GM23338 (cell line): ENCODE measurements at regions not wholly inside any gene's neighbourhood (a gene's known extent, or its start where the extent isn't known, plus 50 kb on each side); places are given as distances from the start of the nearest gene placed in this dataset.

ENCODE experiments used
- ATAC-seq: fragments of 200-7000 bp; cut with Tn5 transposase; 3 replicates; pipeline ENCODE4 v1.9.1; 2020
- DNase-seq: peaks from one replicate; pipeline ENCODE4 v3.0.0-alpha.2; 2015; ENCODE audit warnings: low spot score
- H2AFZ ChIP-seq: fragments of 200-600 bp; sonication (generic); 2 replicates; pipeline ENCODE4 v1.8.0; 2016; ENCODE audit warnings: antibody characterized with exemption, mild to moderate bottlenecking, moderate library complexity
- H3F3A ChIP-seq: fragments of 200-600 bp; sonication (generic); replicated peaks from 2 replicates; pipeline ENCODE4 v1.8.0; 2017; ENCODE audit warnings: antibody characterized with exemption, mixed run types, low read depth
- H3K27ac ChIP-seq: fragments of 200-600 bp; sonication (generic); 2 replicates; pipeline ENCODE4 v1.6.1; 2016; ENCODE audit warnings: low read depth
- H3K27me3 ChIP-seq: fragments of 200-600 bp; sonication (generic); 2 replicates; pipeline ENCODE4 v1.8.0; 2016; ENCODE audit warnings: mild to moderate bottlenecking, mixed run types, moderate library complexity; ENCODE audit not compliant: insufficient read depth
- H3K36me3 ChIP-seq: fragments of 200-600 bp; sonication (generic); 2 replicates; pipeline ENCODE4 v1.8.0; 2016; ENCODE audit warnings: mild to moderate bottlenecking; ENCODE audit not compliant: insufficient read depth
- H3K4me1 ChIP-seq: fragments of 200-600 bp; sonication (generic); 2 replicates; pipeline ENCODE4 v1.8.0; 2016; ENCODE audit warnings: mild to moderate bottlenecking, moderate library complexity; ENCODE audit not compliant: insufficient read depth
- H3K4me2 ChIP-seq: fragments of 200-600 bp; sonication (generic); 2 replicates; pipeline ENCODE4 v1.7.1; 2017; ENCODE audit warnings: mixed run types
- H3K4me3 ChIP-seq: fragments of 200-600 bp; sonication (generic); 2 replicates; pipeline ENCODE4 v1.6.1; 2016; ENCODE audit warnings: mixed run types
- H3K79me2 ChIP-seq: fragments of 200-600 bp; sonication (generic); replicated peaks from 2 replicates; pipeline ENCODE4 v1.8.0; 2017; ENCODE audit warnings: mild to moderate bottlenecking; ENCODE audit not compliant: insufficient read depth
- H3K9me2 ChIP-seq: fragments of 200-600 bp; sonication (generic); 2 replicates; pipeline ENCODE4 v1.8.0; 2017; ENCODE audit not compliant: insufficient read depth
- H4K20me1 ChIP-seq: fragments of 200-600 bp; sonication (generic); replicated peaks from 2 replicates; pipeline ENCODE4 v1.8.0; 2017; ENCODE audit warnings: mild to moderate bottlenecking; ENCODE audit not compliant: insufficient read depth
- H3K27ac Mint-ChIP-seq: 2 replicates; pipeline ENCODE4 v1.8.0; 2020; ENCODE audit warnings: inconsistent platforms, mild to moderate bottlenecking, moderate library complexity, mixed read lengths
- H3K27me3 Mint-ChIP-seq: 3 replicates; pipeline ENCODE4 v1.8.0; 2022; ENCODE audit warnings: low read depth, mild to moderate bottlenecking, moderate library complexity, mixed read lengths, inconsistent platforms; ENCODE audit not compliant: insufficient read depth, poor library complexity
- H3K36me3 Mint-ChIP-seq: 3 replicates; pipeline ENCODE4 v1.8.0; 2021; ENCODE audit warnings: low read depth, mild to moderate bottlenecking, inconsistent platforms, moderate library complexity, mixed read lengths
- H3K4me1 Mint-ChIP-seq: 3 replicates; pipeline ENCODE4 v1.8.0; 2020; ENCODE audit warnings: mild to moderate bottlenecking, inconsistent platforms, mixed read lengths
- H3K4me3 Mint-ChIP-seq: 3 replicates; pipeline ENCODE4 v1.8.0; 2021; ENCODE audit warnings: moderate library complexity, mild to moderate bottlenecking, inconsistent platforms, mixed read lengths
- H3K9me3 Mint-ChIP-seq: 3 replicates; pipeline ENCODE4 v1.8.0; 2020; ENCODE audit warnings: moderate library complexity, mild to moderate bottlenecking, inconsistent platforms, mixed read lengths
- CREB1 ChIP-seq: fragments of 250-450 bp; sonication (Bioruptor Pico); IDR thresholded peaks from 2 replicates; pipeline ENCODE4 v1.5.0; 2020; ENCODE audit warnings: low read depth, mild to moderate bottlenecking, moderate library complexity
- CTCF ChIP-seq, 2 experiments: fragments of 200-600 bp in 1 of 2; sonication (generic) in 1 of 2; conservative IDR thresholded peaks; 2 replicates each; pipeline versions ENCODE4 v1.5.1 to v1.6.1; 2016 to 2017; ENCODE audit warnings: antibody characterized with exemption in 2 of 2, low read depth in 2 of 2, mild to moderate bottlenecking in 2 of 2, moderate library complexity in 1 of 2
- EZH2 ChIP-seq: fragments of 200-600 bp; sonication (generic); IDR thresholded peaks from one replicate; pipeline ENCODE4 v1.8.0; 2017; ENCODE audit warnings: antibody characterized with exemption, mild to moderate bottlenecking, low read depth; ENCODE audit not compliant: unreplicated experiment
- EZH2phosphoT487 ChIP-seq: fragments of 200-600 bp; sonication (generic); IDR thresholded peaks from one replicate; pipeline ENCODE4 v1.8.1; 2018; ENCODE audit warnings: antibody characterized with exemption; ENCODE audit not compliant: unreplicated experiment
- JUNB ChIP-seq: IDR thresholded peaks from one replicate; pipeline ENCODE4 v1.6.1; 2016; ENCODE audit warnings: antibody characterized with exemption; ENCODE audit not compliant: unreplicated experiment
- NANOG ChIP-seq: IDR thresholded peaks from 2 replicates; pipeline ENCODE4 v1.6.1; 2016; ENCODE audit warnings: antibody characterized with exemption, borderline replicate concordance
- POLR2AphosphoS5 ChIP-seq: IDR thresholded peaks from 2 replicates; pipeline ENCODE4 v1.6.1; 2016; ENCODE audit warnings: antibody characterized with exemption, low read depth
- STAT1 ChIP-seq: IDR thresholded peaks from one replicate; pipeline ENCODE4 v1.6.1; 2016; ENCODE audit warnings: antibody characterized with exemption; ENCODE audit not compliant: unreplicated experiment
- ZNF331 ChIP-seq: fragments of 250-450 bp; sonication (Bioruptor Pico); IDR thresholded peaks from 2 replicates; pipeline ENCODE4 v1.5.0; 2020; ENCODE audit warnings: low read depth, mild to moderate bottlenecking, moderate library complexity
- TF ChIP-seq, protein P1 (sequence below): IDR thresholded peaks from one replicate; pipeline ENCODE4 v1.6.1; 2018; ENCODE audit warnings: antibody characterized with exemption; ENCODE audit not compliant: unreplicated experiment

DNA sequence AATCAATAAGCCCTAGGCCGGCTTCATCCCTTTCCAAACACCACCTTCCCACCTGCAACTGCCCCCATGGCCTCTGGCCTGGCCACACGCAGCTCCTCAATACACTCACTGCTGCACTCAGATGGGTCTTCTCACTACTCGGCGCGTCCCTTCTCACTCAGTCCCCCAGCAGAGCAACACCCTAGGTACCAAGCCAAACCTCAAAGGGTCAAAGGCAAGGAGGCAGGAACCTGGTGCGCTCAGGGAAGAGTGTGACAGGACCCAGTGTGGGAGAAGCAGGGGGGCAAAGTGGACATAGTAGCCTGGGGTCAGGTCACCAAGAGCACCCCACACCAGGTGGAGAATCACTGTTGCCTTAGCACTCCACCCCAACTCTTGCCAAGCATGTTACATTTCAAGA is 90.6 kb downstream of the TTC32 start:
- H2AFZ ChIP-seq, result no peak overlapping the region
- Mint-ChIP-seq H3K27me3 (peaks cover 3% of the 10 kb centered on the region), H3K27ac (no peak overlapping the region), H3K9me3 (no peaks in the 10 kb centered on the region), H3K4me1 (no peaks in the 10 kb centered on the region), H3K4me3 (no peak overlapping the region), H3K36me3 (no peaks in the 10 kb centered on the region)
- no peaks in the 10 kb centered on the region for H4K20me1 ChIP-seq
- H3K4me2 ChIP-seq, result no peak overlapping the region
- H3F3A ChIP-seq, result no peaks in the 10 kb centered on the region
- H3K4me1 ChIP-seq, result no peaks in the 10 kb centered on the region
- H3K27ac ChIP-seq, result no peak overlapping the region
- H3K79me2 ChIP-seq, result no peaks in the 10 kb centered on the region
- 0 out of 2 replicates have a peak, but pooled peaks cover 5% of the 10 kb centered on the region for H3K9me2 ChIP-seq
- no peak overlapping the region for H3K4me3 ChIP-seq
- H3K36me3 ChIP-seq, result no peaks in the 10 kb centered on the region
- no peak for DNase-seq
- no peak for TF ChIP-seq JUNB
- TF ChIP-seq, protein P1, sequence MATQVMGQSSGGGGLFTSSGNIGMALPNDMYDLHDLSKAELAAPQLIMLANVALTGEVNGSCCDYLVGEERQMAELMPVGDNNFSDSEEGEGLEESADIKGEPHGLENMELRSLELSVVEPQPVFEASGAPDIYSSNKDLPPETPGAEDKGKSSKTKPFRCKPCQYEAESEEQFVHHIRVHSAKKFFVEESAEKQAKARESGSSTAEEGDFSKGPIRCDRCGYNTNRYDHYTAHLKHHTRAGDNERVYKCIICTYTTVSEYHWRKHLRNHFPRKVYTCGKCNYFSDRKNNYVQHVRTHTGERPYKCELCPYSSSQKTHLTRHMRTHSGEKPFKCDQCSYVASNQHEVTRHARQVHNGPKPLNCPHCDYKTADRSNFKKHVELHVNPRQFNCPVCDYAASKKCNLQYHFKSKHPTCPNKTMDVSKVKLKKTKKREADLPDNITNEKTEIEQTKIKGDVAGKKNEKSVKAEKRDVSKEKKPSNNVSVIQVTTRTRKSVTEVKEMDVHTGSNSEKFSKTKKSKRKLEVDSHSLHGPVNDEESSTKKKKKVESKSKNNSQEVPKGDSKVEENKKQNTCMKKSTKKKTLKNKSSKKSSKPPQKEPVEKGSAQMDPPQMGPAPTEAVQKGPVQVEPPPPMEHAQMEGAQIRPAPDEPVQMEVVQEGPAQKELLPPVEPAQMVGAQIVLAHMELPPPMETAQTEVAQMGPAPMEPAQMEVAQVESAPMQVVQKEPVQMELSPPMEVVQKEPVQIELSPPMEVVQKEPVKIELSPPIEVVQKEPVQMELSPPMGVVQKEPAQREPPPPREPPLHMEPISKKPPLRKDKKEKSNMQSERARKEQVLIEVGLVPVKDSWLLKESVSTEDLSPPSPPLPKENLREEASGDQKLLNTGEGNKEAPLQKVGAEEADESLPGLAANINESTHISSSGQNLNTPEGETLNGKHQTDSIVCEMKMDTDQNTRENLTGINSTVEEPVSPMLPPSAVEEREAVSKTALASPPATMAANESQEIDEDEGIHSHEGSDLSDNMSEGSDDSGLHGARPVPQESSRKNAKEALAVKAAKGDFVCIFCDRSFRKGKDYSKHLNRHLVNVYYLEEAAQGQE, result no peak
- TF ChIP-seq CTCF (conservative IDR thresholded peaks at IDR 0.05; ENCODE audit: low read depth in 2 of 2), result no peak
- TF ChIP-seq STAT1, result no peak
- no peak for TF ChIP-seq ZNF331
- no peak for TF ChIP-seq NANOG
- TF ChIP-seq EZH2, result no peak
- no peak for ATAC-seq
- H3K27me3 ChIP-seq, result no peaks in the 10 kb centered on the region

DNA sequence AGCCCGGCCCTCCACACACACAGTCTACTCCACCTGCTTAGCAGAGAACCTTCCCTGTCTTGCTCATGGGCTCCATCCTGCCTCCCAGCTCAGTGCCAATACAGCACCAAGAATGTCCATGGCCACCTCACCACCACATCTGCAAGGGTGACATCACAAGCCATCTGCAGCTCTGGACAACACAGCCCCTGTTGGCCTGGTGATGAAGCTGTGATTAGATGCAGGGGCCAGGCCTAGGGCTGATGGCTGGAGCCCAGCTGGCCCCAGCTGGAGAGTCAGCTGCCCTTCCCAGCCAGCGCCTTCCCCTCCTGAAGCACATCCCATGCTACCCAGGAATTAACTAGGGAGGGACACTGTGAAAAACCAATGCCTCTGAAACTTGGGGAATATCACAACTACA is 91.1 kb downstream of the TTC32 start:
- Histone ChIP-seq H3K79me2 (no peaks in the 10 kb centered on the region), H3K4me1 (no peaks in the 10 kb centered on the region), H3F3A (no peaks in the 10 kb centered on the region), H3K27me3 (no peaks in the 10 kb centered on the region), H3K9me2 (0 out of 2 replicates have a peak, but pooled peaks cover 6% of the 10 kb centered on the region), H3K4me2 (no peak overlapping the region), H4K20me1 (no peaks in the 10 kb centered on the region), H3K36me3 (no peaks in the 10 kb centered on the region), H2AFZ (no peak overlapping the region), H3K27ac (no peak overlapping the region), H3K4me3 (no peak overlapping the region)
- no peak overlapping the region for H3K27ac Mint-ChIP-seq
- no peaks in the 10 kb centered on the region for H3K9me3 Mint-ChIP-seq
- DNase-seq, result no peak
- ATAC-seq, result no peak
- H3K4me1 Mint-ChIP-seq, result no peaks in the 10 kb centered on the region
- H3K4me3 Mint-ChIP-seq, result no peak overlapping the region
- H3K27me3 Mint-ChIP-seq, result peaks cover 3% of the 10 kb centered on the region
- H3K36me3 Mint-ChIP-seq, result no peaks in the 10 kb centered on the region
- TF ChIP-seq CREB1 (no peak), POLR2AphosphoS5 (no peak), EZH2phosphoT487 (no peak)
- TF ChIP-seq, protein P1, result no peak
